ENCODE measurements at regions not wholly inside any gene's neighbourhood (a gene's known extent, or its start where the extent isn't known, plus 50 kb on each side); places are given as distances from the start of the nearest gene placed in this dataset.
"Not testable (repeated sequence)": the region's sequence is repeated elsewhere in the genome, so short reads cannot be mapped to it uniquely, and the experiment has no call there.

GRCh38 chr17:62134397-62134796, 69.3 kb upstream of the MED13 start:
- no peak for DNase-seq
- no peak overlapping the region for H3K4me3 ChIP-seq (ENCODE audit: low read length)
- no peak overlapping the region for H3K4me3 Mint-ChIP-seq
- ChIA-PET POLR2A (no interaction called here), CTCF (no interaction called here)
- peaks cover 0 to 11% of the 10 kb centered on the region in 2 experiments for H3K9me3 ChIP-seq (ENCODE audit: control insufficient read depth in 1 of 2, insufficient read depth in 1 of 2, low read length in 2 of 2)
- no peak overlapping the region for H3K27ac ChIP-seq (ENCODE audit: low read depth in 1 of 2, low read length in 2 of 2)
- H3K27me3 ChIP-seq (ENCODE audit: control insufficient read depth in 1 of 2, insufficient read depth in 2 of 2, low read length in 2 of 2), result peaks cover 4 to 8% of the 10 kb centered on the region in 2 experiments
- intact Hi-C loops (cut with DNase I, micrococcal nuclease), result no loop called here
- no peaks in the 10 kb centered on the region for H3K36me3 ChIP-seq (ENCODE audit: insufficient read depth, low read length)
- no peaks in the 10 kb centered on the region for H3K36me3 Mint-ChIP-seq (ENCODE audit: low read depth)
- no peaks in the 10 kb centered on the region for H3K4me1 Mint-ChIP-seq (ENCODE audit: low read depth)
- no peak for TF ChIP-seq CTCF (IDR thresholded peaks at IDR 0.05)
- no peak for ATAC-seq (ENCODE audit: poor library complexity)
- H3K4me1 ChIP-seq (ENCODE audit: insufficient read depth, low read length), result peaks cover 4% of the 10 kb centered on the region
- H3K27me3 Mint-ChIP-seq, result peaks cover 34% of the 10 kb centered on the region
- no peaks in the 10 kb centered on the region for H3K9me3 Mint-ChIP-seq
- no peak overlapping the region for H3K27ac Mint-ChIP-seq

GRCh38 chr17:62131271-62131670, 66.2 kb upstream of the MED13 start:
- peaks cover 36% of the 10 kb centered on the region for H3K27me3 Mint-ChIP-seq
- H3K36me3 ChIP-seq (ENCODE audit: insufficient read depth, low read length); POLR2A ChIA-PET; H3K4me1 ChIP-seq (ENCODE audit: insufficient read depth, low read length); CTCF ChIA-PET; H3K4me3 ChIP-seq (ENCODE audit: low read length); H3K27me3 ChIP-seq (ENCODE audit: control insufficient read depth in 1 of 2, insufficient read depth in 2 of 2, low read length in 2 of 2); DNase-seq; H3K27ac ChIP-seq (ENCODE audit: low read depth in 1 of 2, low read length in 2 of 2); H3K4me3 Mint-ChIP-seq; H3K9me3 ChIP-seq (ENCODE audit: control insufficient read depth in 1 of 2, insufficient read depth in 1 of 2, low read length in 2 of 2); H3K27ac Mint-ChIP-seq; H3K9me3 Mint-ChIP-seq; ATAC-seq (ENCODE audit: poor library complexity); H3K36me3 Mint-ChIP-seq (ENCODE audit: low read depth); H3K4me1 Mint-ChIP-seq (ENCODE audit: low read depth); intact Hi-C loops (cut with DNase I, micrococcal nuclease): not testable (repeated sequence)

- CTCF ChIA-PET, result no interaction called here
- POLR2A ChIA-PET, result no interaction called here
- Histone ChIP-seq H3K4me1 (ENCODE audit: insufficient read depth, low read length) (no peaks in the 10 kb centered on the region), H3K27ac (ENCODE audit: low read depth in 1 of 2, low read length in 2 of 2) (no peak overlapping the region), H3K27me3 (ENCODE audit: control insufficient read depth in 1 of 2, insufficient read depth in 2 of 2, low read length in 2 of 2) (no peaks in the 10 kb centered on the region), H3K4me3 (ENCODE audit: low read length) (no peak overlapping the region), H3K36me3 (ENCODE audit: insufficient read depth, low read length) (no peaks in the 10 kb centered on the region), H3K9me3 (ENCODE audit: control insufficient read depth in 1 of 2, insufficient read depth in 1 of 2, low read length in 2 of 2) (no peaks in the 10 kb centered on the region)
- ATAC-seq (ENCODE audit: poor library complexity) (no peak), DNase-seq (no peak)
- Mint-ChIP-seq H3K27ac (no peak overlapping the region), H3K36me3 (ENCODE audit: low read depth) (no peaks in the 10 kb centered on the region), H3K4me1 (ENCODE audit: low read depth) (peaks cover 3% of the 10 kb centered on the region), H3K9me3 (no peaks in the 10 kb centered on the region), H3K27me3 (peaks cover 34% of the 10 kb centered on the region), H3K4me3 (no peak overlapping the region)
- intact Hi-C loops (cut with DNase I, micrococcal nuclease), result no loop called here
- TF ChIP-seq CTCF (IDR thresholded peaks at IDR 0.05), result no peak
Observed at GRCh38 chr17:62130739-62131138, 65.7 kb upstream of the MED13 start.

- POLR2A ChIA-PET, result no interaction called here
- CTCF ChIA-PET, result no interaction called here
Observed at GRCh38 chr17:62126292-62126691, 61.2 kb upstream of the MED13 start.

More at GRCh38 chr17:62126292-62126691, 61.2 kb upstream of the MED13 start:
- Histone ChIP-seq H3K9me3 (ENCODE audit: control insufficient read depth in 1 of 2, insufficient read depth in 1 of 2, low read length in 2 of 2) (no peaks in the 10 kb centered on the region), H3K36me3 (ENCODE audit: insufficient read depth, low read length) (no peaks in the 10 kb centered on the region), H3K4me3 (ENCODE audit: low read length) (no peak overlapping the region), H3K27me3 (ENCODE audit: control insufficient read depth in 1 of 2, insufficient read depth in 2 of 2, low read length in 2 of 2) (peaks cover 0 to 3% of the 10 kb centered on the region in 2 experiments), H3K27ac (ENCODE audit: low read depth in 1 of 2, low read length in 2 of 2) (no peak overlapping the region), H3K4me1 (ENCODE audit: insufficient read depth, low read length) (no peaks in the 10 kb centered on the region)
- no peak for TF ChIP-seq CTCF (IDR thresholded peaks at IDR 0.05)
- Mint-ChIP-seq H3K27ac (no peak overlapping the region), H3K4me1 (ENCODE audit: low read depth) (peaks cover 3% of the 10 kb centered on the region), H3K9me3 (no peaks in the 10 kb centered on the region), H3K36me3 (ENCODE audit: low read depth) (no peaks in the 10 kb centered on the region), H3K4me3 (no peak overlapping the region), H3K27me3 (peaks cover 23% of the 10 kb centered on the region)
- no peak for DNase-seq
- no peak for ATAC-seq (ENCODE audit: poor library complexity)
- intact Hi-C loops (cut with DNase I, micrococcal nuclease), result no loop called here
